ENCODE measurements at regions not wholly inside any gene's neighbourhood (a gene's known extent, or its start where the extent isn't known, plus 50 kb on each side); places are given as distances from the start of the nearest gene placed in this dataset.

- TF ChIP-seq POLR2AphosphoS5 (IDR thresholded peaks at IDR 0.05; ENCODE audit: borderline replicate concordance, low read depth, low read length) (no peak), EZH2 (IDR thresholded peaks at IDR 0.05) (no peak), FOXP2 (optimal IDR thresholded peaks at IDR 0.05; ENCODE audit: control extremely low read depth, extremely low read length, insufficient read depth) (no peak)
Measured at GRCh38 chrX:17919896-17920446, 58.9 kb upstream of the RAI2 start.
